ENCODE measurements at regions not wholly inside any gene's neighbourhood (a gene's known extent, or its start where the extent isn't known, plus 50 kb on each side); places are given as distances from the start of the nearest gene placed in this dataset.

DNA sequence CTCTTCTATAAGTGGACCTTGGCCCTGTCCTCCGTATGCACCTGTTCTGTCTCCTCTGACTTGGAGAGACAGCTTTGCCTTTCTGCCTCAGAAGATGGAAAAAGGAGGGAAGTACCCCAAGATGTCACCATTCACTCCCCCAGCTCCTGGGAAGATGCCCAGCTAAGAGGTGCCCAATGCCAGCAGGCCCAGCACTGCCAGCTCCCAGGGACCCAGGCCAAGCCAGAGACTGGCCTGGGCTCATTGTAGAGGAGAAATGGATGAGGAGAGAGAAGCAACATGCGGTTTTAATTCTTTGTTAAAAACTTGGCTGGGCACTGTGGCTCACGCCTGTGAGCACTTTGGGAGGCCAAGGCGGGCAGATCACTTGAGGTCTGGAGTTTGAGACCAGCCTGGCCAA, 111.5 kb upstream of the ZNF507 start:
- DNase-seq (ENCODE audit: low read depth, low spot score) = no peak
- Histone ChIP-seq H3K9me3 (ENCODE audit: control insufficient read depth, insufficient read depth, low read length) (no peaks in the 10 kb centered on the region), H3K4me3 (ENCODE audit: low read depth, low read length) (no peak overlapping the region), H3K27ac (ENCODE audit: low read depth, low read length) (no peak overlapping the region), H3K27me3 (ENCODE audit: control insufficient read depth, insufficient read depth, low read length) (no peaks in the 10 kb centered on the region)
- TF ChIP-seq, protein P1, sequence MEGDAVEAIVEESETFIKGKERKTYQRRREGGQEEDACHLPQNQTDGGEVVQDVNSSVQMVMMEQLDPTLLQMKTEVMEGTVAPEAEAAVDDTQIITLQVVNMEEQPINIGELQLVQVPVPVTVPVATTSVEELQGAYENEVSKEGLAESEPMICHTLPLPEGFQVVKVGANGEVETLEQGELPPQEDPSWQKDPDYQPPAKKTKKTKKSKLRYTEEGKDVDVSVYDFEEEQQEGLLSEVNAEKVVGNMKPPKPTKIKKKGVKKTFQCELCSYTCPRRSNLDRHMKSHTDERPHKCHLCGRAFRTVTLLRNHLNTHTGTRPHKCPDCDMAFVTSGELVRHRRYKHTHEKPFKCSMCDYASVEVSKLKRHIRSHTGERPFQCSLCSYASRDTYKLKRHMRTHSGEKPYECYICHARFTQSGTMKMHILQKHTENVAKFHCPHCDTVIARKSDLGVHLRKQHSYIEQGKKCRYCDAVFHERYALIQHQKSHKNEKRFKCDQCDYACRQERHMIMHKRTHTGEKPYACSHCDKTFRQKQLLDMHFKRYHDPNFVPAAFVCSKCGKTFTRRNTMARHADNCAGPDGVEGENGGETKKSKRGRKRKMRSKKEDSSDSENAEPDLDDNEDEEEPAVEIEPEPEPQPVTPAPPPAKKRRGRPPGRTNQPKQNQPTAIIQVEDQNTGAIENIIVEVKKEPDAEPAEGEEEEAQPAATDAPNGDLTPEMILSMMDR (IDR thresholded peaks at IDR 0.05; ENCODE audit: low read depth, low read length) = no peak
- POLR2A ChIA-PET = no interaction called here
- CTCF ChIA-PET = interaction anchor here (2.1 kb wide), 1 partner anchor 9 kb away, joined by 14 read pairs; no protein-coding TSS in a partner anchor

DNA sequence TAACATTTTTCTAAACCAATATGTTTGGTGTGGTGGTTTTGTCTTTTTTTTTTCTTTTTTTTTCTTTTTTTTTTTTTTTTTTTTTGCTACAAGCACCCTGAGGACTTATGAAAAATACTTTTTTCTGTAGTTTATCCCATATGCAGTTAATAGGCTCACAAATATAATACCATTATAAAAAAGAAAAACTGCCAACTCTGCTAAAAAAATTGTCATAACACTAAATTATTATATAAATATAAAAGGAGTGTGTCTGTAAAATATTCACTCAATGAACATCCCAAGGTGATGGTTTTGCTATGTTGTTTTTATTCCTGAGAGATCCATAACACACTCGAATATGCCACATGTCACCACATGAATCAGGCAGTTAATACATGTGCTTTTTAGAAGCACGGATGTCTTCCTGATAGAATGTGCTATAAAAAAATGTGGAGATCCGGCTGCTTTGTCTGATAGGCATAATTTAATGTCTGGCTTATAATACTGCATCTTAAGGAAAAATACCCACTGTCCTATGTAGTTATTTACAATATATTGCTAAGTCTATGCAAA, 110.7 kb upstream of the ZNF507 start:
- POLR2A ChIA-PET = no interaction called here
- TF ChIP-seq, protein P1 (IDR thresholded peaks at IDR 0.05; ENCODE audit: low read depth, low read length) = no peak
- H3K4me3 ChIP-seq (ENCODE audit: low read depth, low read length) = no peak overlapping the region
- DNase-seq (ENCODE audit: low read depth, low spot score) = no peak
- H3K27me3 ChIP-seq (ENCODE audit: control insufficient read depth, insufficient read depth, low read length) = no peaks in the 10 kb centered on the region
- CTCF ChIA-PET = no interaction called here
- H3K27ac ChIP-seq (ENCODE audit: low read depth, low read length) = no peak overlapping the region
- H3K9me3 ChIP-seq (ENCODE audit: control insufficient read depth, insufficient read depth, low read length) = no peaks in the 10 kb centered on the region

DNA sequence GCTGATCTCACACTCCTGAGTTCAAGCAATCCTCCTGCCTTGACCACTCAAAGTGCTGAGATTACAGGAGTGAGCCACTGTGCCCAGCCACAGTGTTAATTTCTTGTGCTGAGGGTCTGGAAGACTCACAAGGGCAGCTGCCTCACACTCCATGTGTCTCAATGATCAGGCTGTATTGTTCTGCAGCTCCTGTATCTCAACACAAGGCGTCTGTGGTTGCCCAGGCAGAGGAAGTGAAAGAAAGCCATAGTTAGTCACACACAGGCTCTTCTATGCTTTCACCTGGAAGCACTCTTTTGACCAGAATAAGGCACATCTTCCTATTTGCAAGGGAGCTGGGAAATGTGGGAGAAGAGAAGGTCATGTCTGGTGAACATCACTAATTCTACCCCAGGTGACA, 107.3 kb upstream of the ZNF507 start:
- Histone ChIP-seq H3K27ac (ENCODE audit: low read depth, low read length) (no peak overlapping the region), H3K9me3 (ENCODE audit: control insufficient read depth, insufficient read depth, low read length) (no peaks in the 10 kb centered on the region), H3K27me3 (ENCODE audit: control insufficient read depth, insufficient read depth, low read length) (no peaks in the 10 kb centered on the region), H3K4me3 (ENCODE audit: low read depth, low read length) (no peak overlapping the region)
- ChIA-PET CTCF (interaction anchor here (1.6 kb wide), 1 partner anchor 14 kb away, joined by 11 read pairs; no protein-coding TSS in a partner anchor), POLR2A (no interaction called here)
- no peak for DNase-seq (ENCODE audit: low read depth, low spot score)
- TF ChIP-seq, protein P1 (IDR thresholded peaks at IDR 0.05; ENCODE audit: low read depth, low read length) = no peak

DNA sequence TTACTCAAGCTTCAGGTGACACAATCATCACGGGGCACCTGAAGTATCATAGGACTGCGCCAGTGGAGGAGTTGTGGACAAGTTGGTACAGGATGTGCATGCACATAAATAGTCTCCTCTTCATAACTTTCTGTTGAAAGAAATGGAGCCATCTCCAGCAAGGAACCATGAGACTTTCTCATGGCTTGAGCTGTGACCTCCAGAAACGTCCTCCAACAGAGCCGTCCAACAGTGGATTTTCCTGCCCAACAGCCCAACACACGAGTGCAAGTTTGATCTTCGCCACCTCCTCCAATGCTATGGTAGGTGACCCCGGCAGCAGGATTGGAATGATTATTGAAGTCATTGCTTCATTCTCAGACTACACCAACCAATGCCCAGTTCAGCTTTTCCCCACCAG, 105.1 kb upstream of the ZNF507 start:
- DNase-seq (ENCODE audit: low read depth, low spot score) = no peak
- H3K4me3 ChIP-seq (ENCODE audit: low read depth, low read length) = no peak overlapping the region
- POLR2A ChIA-PET = no interaction called here
- H3K9me3 ChIP-seq (ENCODE audit: control insufficient read depth, insufficient read depth, low read length) = no peaks in the 10 kb centered on the region
- H3K27me3 ChIP-seq (ENCODE audit: control insufficient read depth, insufficient read depth, low read length) = no peaks in the 10 kb centered on the region
- TF ChIP-seq, protein P1 (IDR thresholded peaks at IDR 0.05; ENCODE audit: low read depth, low read length) = no peak
- H3K27ac ChIP-seq (ENCODE audit: low read depth, low read length) = no peak overlapping the region
- CTCF ChIA-PET = interaction anchor here (2.3 kb wide), 1 partner anchor 16 kb away, joined by 11 read pairs; no protein-coding TSS in a partner anchor

DNA sequence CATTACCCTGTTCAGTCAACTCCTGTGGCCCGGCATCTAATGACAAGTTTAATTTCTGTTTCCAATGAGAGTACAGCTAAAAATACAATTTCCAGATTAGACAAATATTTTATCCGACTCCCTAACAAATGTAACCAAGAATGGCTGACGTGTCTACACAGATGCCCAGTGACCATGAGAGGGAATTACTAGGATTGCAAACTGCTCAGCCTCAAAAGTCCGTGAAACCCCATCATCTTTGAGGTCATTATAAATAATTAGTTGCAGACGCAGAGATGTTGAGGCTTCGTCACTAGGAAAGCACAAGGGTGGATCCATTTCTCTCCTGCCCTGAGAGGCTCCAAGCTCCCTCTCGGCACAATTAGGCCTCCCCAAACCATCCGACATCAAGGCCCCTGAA, 104.1 kb upstream of the ZNF507 start:
- no peaks in the 10 kb centered on the region for H3K27me3 ChIP-seq (ENCODE audit: control insufficient read depth, insufficient read depth, low read length)
- no peaks in the 10 kb centered on the region for H3K9me3 ChIP-seq (ENCODE audit: control insufficient read depth, insufficient read depth, low read length)
- no peak overlapping the region for H3K4me3 ChIP-seq (ENCODE audit: low read depth, low read length)
- POLR2A ChIA-PET = no interaction called here
- TF ChIP-seq, protein P1 (IDR thresholded peaks at IDR 0.05; ENCODE audit: low read depth, low read length) = no peak
- CTCF ChIA-PET = interaction anchor here (1.0 to 2.3 kb wide), 2 partner anchors 17 to 1575 kb away, joined by 4 to 11 read pairs; no protein-coding TSS in a partner anchor
- no peak for DNase-seq (ENCODE audit: low read depth, low spot score)
- no peak overlapping the region for H3K27ac ChIP-seq (ENCODE audit: low read depth, low read length)

Data from AG04450 (cell line).